Natural killer cell (primary cell): ENCODE measurements at regions not wholly inside any gene's neighbourhood (a gene's known extent, or its start where the extent isn't known, plus 50 kb on each side); places are given as distances from the start of the nearest gene placed in this dataset.

Source experiments
- ATAC-seq, 3 donors: fragments of 150-1000 bp in 2 of 3; fragments of 200-7000 bp in 1 of 3; cut with Tn5 transposase; 1 replicate in 1 of 3; 2 replicates in 2 of 3; pipeline ENCODE4 v1.10.0; 2021; ENCODE audit warnings: mild to moderate bottlenecking in 2 of 3, moderate library complexity in 2 of 3
- DNase-seq, 2 donors: peaks; one replicate each; pipeline versions ENCODE4 v3.0.0 to v3.0.0-alpha.2; 2013 to 2021; ENCODE audit warnings: mixed read lengths in 1 of 2
- H3K27ac ChIP-seq: one replicate; pipeline ENCODE4 v1.5.1; 2013; ENCODE audit warnings: mild to moderate bottlenecking, low read length
- H3K27me3 ChIP-seq: one replicate; pipeline ENCODE4 v1.6.1; 2013; ENCODE audit warnings: low read length; ENCODE audit not compliant: control insufficient read depth, insufficient read depth
- H3K36me3 ChIP-seq: one replicate; pipeline ENCODE4 v1.6.1; 2013; ENCODE audit warnings: low read length; ENCODE audit not compliant: control insufficient read depth, insufficient read depth
- H3K4me1 ChIP-seq: one replicate; pipeline ENCODE4 v1.6.1; 2013; ENCODE audit warnings: low read length; ENCODE audit not compliant: control insufficient read depth, insufficient read depth
- H3K4me3 ChIP-seq: one replicate; pipeline ENCODE4 v1.5.1; 2013; ENCODE audit warnings: low read length
- H3K9me3 ChIP-seq: one replicate; pipeline ENCODE4 v1.6.1; 2013; ENCODE audit warnings: low read length; ENCODE audit not compliant: control insufficient read depth, insufficient read depth
- H3K27ac Mint-ChIP-seq, 2 donors: one replicate each; pipeline ENCODE4 v1.8.0; 2022; ENCODE audit warnings: mild to moderate bottlenecking in 2 of 2, mixed read lengths in 2 of 2, moderate library complexity in 1 of 2
- H3K27me3 Mint-ChIP-seq, 2 donors: one replicate each; pipeline ENCODE4 v1.8.0; 2022; ENCODE audit warnings: low read depth in 2 of 2, mixed read lengths in 2 of 2
- H3K36me3 Mint-ChIP-seq: one replicate; pipeline ENCODE4 v1.8.0; 2022; ENCODE audit warnings: mixed read lengths
- H3K4me1 Mint-ChIP-seq, 2 donors: one replicate each; pipeline ENCODE4 v1.8.0; 2022; ENCODE audit warnings: mixed read lengths in 2 of 2
- H3K4me3 Mint-ChIP-seq: one replicate; pipeline ENCODE4 v1.8.0; 2022; ENCODE audit warnings: mild to moderate bottlenecking, moderate library complexity, mixed read lengths
- H3K9me3 Mint-ChIP-seq, 2 donors: one replicate each; pipeline ENCODE4 v1.8.0; 2022; ENCODE audit warnings: mixed read lengths in 2 of 2
- CTCF ChIP-seq: fragments of 200-600 bp; IDR thresholded peaks from one replicate; pipeline ENCODE4 v1.8.0; 2022; ENCODE audit warnings: antibody characterized with exemption
- WGBS: methylation state at CpG from one replicate; pipeline ENCODE4 v1.1.7; 2013; ENCODE audit warnings: missing lambda C conversion rate; ENCODE audit not compliant: insufficient coverage; 5-methylcytosine and 5-hydroxymethylcytosine counted together
- intact Hi-C: fragments of 100-400 bp; cut with micrococcal nuclease; formaldehyde crosslinking; loops from one replicate; pipeline ENCODE4 v1.14.2; 2022

GRCh38 chr2:138122891-138123290 is 158.6 kb downstream of the HNMT start:
- Histone ChIP-seq H3K4me3 (no peak overlapping the region), H3K36me3 (no peaks in the 10 kb centered on the region), H3K9me3 (no peaks in the 10 kb centered on the region), H3K27ac (no peak overlapping the region), H3K27me3 (no peaks in the 10 kb centered on the region), H3K4me1 (no peaks in the 10 kb centered on the region)
- no peak overlapping the region for H3K27ac Mint-ChIP-seq
- H3K4me3 Mint-ChIP-seq, result no peak overlapping the region
- no peaks in the 10 kb centered on the region for H3K27me3 Mint-ChIP-seq
- no peak for ATAC-seq
- TF ChIP-seq CTCF, result no peak
- peaks cover 5 to 7% of the 10 kb centered on the region in 2 donors for H3K9me3 Mint-ChIP-seq
- WGBS, result 83% methylated on average over 1 of the region's 1 CpG
- DNase-seq, result no peak
- intact Hi-C loops, result no loop called here
- H3K4me1 Mint-ChIP-seq, result no peaks in the 10 kb centered on the region
- H3K36me3 Mint-ChIP-seq, result no peaks in the 10 kb centered on the region

- H3K4me3 ChIP-seq, result no peak overlapping the region
- intact Hi-C loops, result no loop called here
- no peaks in the 10 kb centered on the region for H3K36me3 Mint-ChIP-seq
- H3K4me1 ChIP-seq, result no peaks in the 10 kb centered on the region
- H3K9me3 Mint-ChIP-seq, result peaks cover 7 to 10% of the 10 kb centered on the region in 2 donors
- H3K27ac ChIP-seq, result no peak overlapping the region
- H3K4me1 Mint-ChIP-seq, result no peaks in the 10 kb centered on the region
- no peak overlapping the region for H3K4me3 Mint-ChIP-seq
- H3K27me3 Mint-ChIP-seq, result no peaks in the 10 kb centered on the region
- no peaks in the 10 kb centered on the region for H3K9me3 ChIP-seq
- H3K27ac Mint-ChIP-seq, result no peak overlapping the region
- H3K27me3 ChIP-seq, result no peaks in the 10 kb centered on the region
- DNase-seq (no peak), ATAC-seq (no peak)
- H3K36me3 ChIP-seq, result no peaks in the 10 kb centered on the region
- no peak for TF ChIP-seq CTCF
These were observed 159.5 kb downstream of the HNMT start for GRCh38 chr2:138123741-138124140.

- no peaks in the 10 kb centered on the region for H3K4me1 Mint-ChIP-seq
- Histone ChIP-seq H3K4me3 (no peak overlapping the region), H3K36me3 (no peaks in the 10 kb centered on the region), H3K27me3 (no peaks in the 10 kb centered on the region), H3K27ac (no peak overlapping the region), H3K9me3 (no peaks in the 10 kb centered on the region), H3K4me1 (no peaks in the 10 kb centered on the region)
- TF ChIP-seq CTCF, result no peak
- WGBS, result 67% methylated on average over 1 of the region's 2 CpGs
- DNase-seq, result no peak
- no peaks in the 10 kb centered on the region for H3K36me3 Mint-ChIP-seq
- H3K27ac Mint-ChIP-seq, result no peak overlapping the region
- no peak for ATAC-seq
- H3K27me3 Mint-ChIP-seq, result no peaks in the 10 kb centered on the region
- peaks cover 7 to 16% of the 10 kb centered on the region in 2 donors for H3K9me3 Mint-ChIP-seq
- no peak overlapping the region for H3K4me3 Mint-ChIP-seq
- intact Hi-C loops, result no loop called here
These were observed 160.2 kb downstream of the HNMT start for GRCh38 chr2:138124521-138124920.
